Erythroblast (primary cell): ENCODE measurements at regions not wholly inside any gene's neighbourhood (a gene's known extent, or its start where the extent isn't known, plus 50 kb on each side); places are given as distances from the start of the nearest gene placed in this dataset.

Source experiments
- GATA1 ChIP-seq: IDR thresholded peaks from 2 replicates; pipeline ENCODE4 v1.6.1; 2011; ENCODE audit warnings: low read depth, mild to moderate bottlenecking, control low read depth, low read length, moderate library complexity
- POLR2A ChIP-seq: IDR thresholded peaks from 2 replicates; pipeline ENCODE4 v1.6.1; 2011; ENCODE audit warnings: mild to moderate bottlenecking, low read length

DNA sequence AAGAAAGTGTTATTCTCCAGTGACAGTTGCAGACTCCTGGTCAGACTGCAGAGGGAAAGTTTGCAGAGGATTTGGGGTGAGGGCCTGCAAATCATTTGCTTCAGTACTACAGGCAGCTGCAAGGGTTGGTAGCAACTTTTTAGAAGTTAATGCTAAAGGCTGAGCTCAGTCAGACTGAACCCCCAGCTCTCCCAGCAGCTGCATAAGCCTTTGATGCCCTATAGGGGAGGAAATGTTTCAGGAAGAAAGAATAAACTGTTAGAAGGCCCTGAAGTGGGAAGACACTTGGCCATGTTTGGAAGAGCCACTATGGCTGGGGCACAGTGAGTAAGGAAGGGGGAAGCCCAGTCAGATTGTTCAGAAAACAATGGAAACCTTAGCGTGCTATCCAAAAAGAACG is 383.6 kb downstream of the TTLL7 start:
- TF ChIP-seq POLR2A: no peak
- no peak for TF ChIP-seq GATA1
